ENCODE measurements at regions not wholly inside any gene's neighbourhood (a gene's known extent, or its start where the extent isn't known, plus 50 kb on each side); places are given as distances from the start of the nearest gene placed in this dataset.

DNA sequence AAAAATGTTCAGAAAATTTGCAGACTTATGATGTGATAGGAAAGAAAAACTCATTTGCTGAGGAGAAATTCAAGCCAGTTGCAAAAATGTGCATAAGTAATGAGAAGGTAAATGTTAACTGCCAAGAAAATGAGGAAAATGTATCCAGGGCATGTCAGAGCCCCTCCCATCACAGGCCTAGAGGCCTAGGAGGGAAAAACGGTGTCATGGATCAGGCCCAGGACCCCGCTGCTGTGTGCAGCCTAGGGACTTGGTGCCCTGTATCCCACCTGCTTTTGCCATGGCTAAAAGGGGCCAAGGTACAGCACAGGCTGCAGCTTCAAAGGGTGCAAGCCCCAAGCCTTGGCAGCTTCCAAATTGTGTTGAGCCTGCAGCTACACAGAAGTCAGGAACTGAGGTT, 214.0 kb upstream of the ADGRL4 start:
- TF ChIP-seq CTCF (IDR thresholded peaks at IDR 0.05; ENCODE audit: extremely low read depth, missing control alignments) = no peak
- no peak for DNase-seq (ENCODE audit: low spot score)

- no peak for TF ChIP-seq CTCF (IDR thresholded peaks at IDR 0.05; ENCODE audit: extremely low read depth, missing control alignments)
- no peak for DNase-seq (ENCODE audit: low spot score)
These were observed 208.8 kb upstream of the ADGRL4 start for GRCh38 chr1:79215311-79215710.

- no peak for TF ChIP-seq CTCF (IDR thresholded peaks at IDR 0.05; ENCODE audit: extremely low read depth, missing control alignments)
- DNase-seq (ENCODE audit: low spot score) = no peak
These were observed 201.3 kb upstream of the ADGRL4 start for GRCh38 chr1:79207786-79208185.

GRCh38 chr1:79207331-79207730, 200.8 kb upstream of the ADGRL4 start:
- no peak for DNase-seq (ENCODE audit: low spot score)
- TF ChIP-seq CTCF (IDR thresholded peaks at IDR 0.05; ENCODE audit: extremely low read depth, missing control alignments) = no peak

GRCh38 chr1:79204779-79205479, 198.4 kb upstream of the ADGRL4 start:
- TF ChIP-seq CTCF (IDR thresholded peaks at IDR 0.05; ENCODE audit: extremely low read depth, missing control alignments) = no peak
- no peak for DNase-seq (ENCODE audit: low spot score)

- no peak for TF ChIP-seq CTCF (IDR thresholded peaks at IDR 0.05; ENCODE audit: extremely low read depth, missing control alignments)
- DNase-seq (ENCODE audit: low spot score) = no peak
These were observed 192.3 kb upstream of the ADGRL4 start for GRCh38 chr1:79198832-79199231.

DNA sequence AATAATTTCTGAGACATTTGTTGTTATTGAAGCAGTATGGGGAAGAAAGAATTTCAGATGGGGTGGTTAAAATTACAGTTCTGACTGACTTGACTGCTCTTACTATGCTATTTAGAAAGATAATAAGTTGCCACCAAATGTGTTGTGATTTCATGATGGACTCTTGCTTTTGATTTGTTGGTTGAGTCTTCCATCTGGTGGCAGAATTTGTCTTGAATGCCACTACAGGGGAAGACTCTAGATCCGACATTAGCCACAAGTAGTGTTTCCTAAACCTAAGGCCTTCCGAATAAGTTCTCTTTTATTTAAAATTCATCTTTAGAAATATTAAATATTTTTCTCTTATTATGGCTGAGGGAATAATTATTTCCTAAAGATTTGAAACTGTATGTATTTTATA, 190.9 kb upstream of the ADGRL4 start:
- DNase-seq (ENCODE audit: low spot score) = no peak
- no peak for TF ChIP-seq CTCF (IDR thresholded peaks at IDR 0.05; ENCODE audit: extremely low read depth, missing control alignments)
